Neuronal stem cell (in vitro differentiated cells): ENCODE measurements at regions not wholly inside any gene's neighbourhood (a gene's known extent, or its start where the extent isn't known, plus 50 kb on each side); places are given as distances from the start of the nearest gene placed in this dataset.
A peak's percentile ranks its signal among the peaks of the same experiment; 100 is the strongest.

ENCODE experiments used
- DNase-seq: peaks from one replicate; pipeline ENCODE4 v3.0.0-alpha.2; 2013; ENCODE audit warnings: low spot score
- H2AFZ ChIP-seq: one replicate; pipeline ENCODE4 v1.6.1; 2013; ENCODE audit warnings: mild to moderate bottlenecking, low read length, inconsistent platforms
- H2AK5ac ChIP-seq: 2 replicates; pipeline ENCODE4 v1.6.1; 2013; ENCODE audit warnings: low read depth, mild to moderate bottlenecking, inconsistent platforms, low read length, moderate library complexity, mixed read lengths
- H2BK120ac ChIP-seq: 2 replicates; pipeline ENCODE4 v1.6.1; 2013; ENCODE audit warnings: low read depth, mild to moderate bottlenecking, inconsistent platforms, low read length, moderate library complexity, mixed read lengths
- H2BK12ac ChIP-seq: one replicate; pipeline ENCODE4 v1.6.1; 2013; ENCODE audit warnings: low read length, inconsistent platforms
- H2BK15ac ChIP-seq: 2 replicates; pipeline ENCODE4 v1.6.1; 2013; ENCODE audit warnings: mild to moderate bottlenecking, low read length, inconsistent platforms, mixed read lengths
- H2BK5ac ChIP-seq: one replicate; pipeline ENCODE4 v1.6.1; 2013; ENCODE audit warnings: inconsistent platforms, mild to moderate bottlenecking, low read length, moderate library complexity
- H3K14ac ChIP-seq: one replicate; pipeline ENCODE4 v1.6.1; 2013; ENCODE audit warnings: low read length, inconsistent platforms
- H3K18ac ChIP-seq: 2 replicates; pipeline ENCODE4 v1.6.1; 2013; ENCODE audit warnings: low read length, inconsistent platforms
- H3K23ac ChIP-seq: 2 replicates; pipeline ENCODE4 v1.6.1; 2013; ENCODE audit warnings: low read depth, mild to moderate bottlenecking, mixed read lengths, low read length, inconsistent platforms; ENCODE audit not compliant: poor library complexity
- H3K27ac ChIP-seq: replicated peaks from 3 replicates; pipeline ENCODE4 v1.5.1; 2013; ENCODE audit warnings: low read length, inconsistent platforms
- H3K27me3 ChIP-seq, 3 experiments: 2 replicates each; pipeline ENCODE4 v1.6.1; 2013; ENCODE audit warnings: low read length in 3 of 3, mild to moderate bottlenecking in 2 of 3, inconsistent platforms in 1 of 3, low read depth in 1 of 3, mixed read lengths in 1 of 3, moderate library complexity in 1 of 3; ENCODE audit not compliant: control insufficient read depth in 3 of 3, insufficient read depth in 3 of 3
- H3K36me3 ChIP-seq, 2 donors: replicated peaks in 1 of 2; 2 replicates each; pipeline ENCODE4 v1.6.1; 2013; ENCODE audit warnings: low read length in 2 of 2; ENCODE audit not compliant: control insufficient read depth in 2 of 2, insufficient read depth in 2 of 2
- H3K4ac ChIP-seq: 2 replicates; pipeline ENCODE4 v1.6.1; 2013; ENCODE audit warnings: inconsistent platforms, mild to moderate bottlenecking, low read length, moderate library complexity
- H3K4me1 ChIP-seq, 2 donors: 1 replicate in 1 of 2; 2 replicates in 1 of 2; pipeline ENCODE4 v1.6.1; 2013; ENCODE audit warnings: low read length in 2 of 2, low read depth in 1 of 2; ENCODE audit not compliant: control insufficient read depth in 2 of 2, insufficient read depth in 1 of 2
- H3K4me2 ChIP-seq: one replicate; pipeline ENCODE4 v1.6.1; 2013; ENCODE audit warnings: mild to moderate bottlenecking, low read length, inconsistent platforms; ENCODE audit not compliant: insufficient read depth, poor library complexity, severe bottlenecking
- H3K4me3 ChIP-seq, 2 donors: 2 replicates each; pipeline ENCODE4 v1.5.1; 2013; ENCODE audit warnings: low read length in 2 of 2, mild to moderate bottlenecking in 2 of 2, inconsistent platforms in 1 of 2, moderate library complexity in 1 of 2
- H3K79me1 ChIP-seq: one replicate; pipeline ENCODE4 v1.6.1; 2013; ENCODE audit warnings: low read depth, mild to moderate bottlenecking, inconsistent platforms, low read length, moderate library complexity
- H3K9ac ChIP-seq: one replicate; pipeline ENCODE4 v1.6.1; 2013; ENCODE audit warnings: mild to moderate bottlenecking, low read depth, low read length, inconsistent platforms; ENCODE audit not compliant: poor library complexity
- H3K9me3 ChIP-seq, 2 donors: replicated peaks in 1 of 2; 2 replicates each; pipeline versions ENCODE3 to v1.6.1; 2013; ENCODE audit warnings: low read length in 2 of 2, mild to moderate bottlenecking in 2 of 2, inconsistent platforms in 1 of 2, low read depth in 1 of 2, mixed read lengths in 1 of 2, moderate library complexity in 1 of 2; ENCODE audit not compliant: control insufficient read depth in 2 of 2, insufficient read depth in 1 of 2
- H4K8ac ChIP-seq: one replicate; pipeline ENCODE4 v1.6.1; 2013; ENCODE audit warnings: low read depth, mild to moderate bottlenecking, inconsistent platforms, low read length, moderate library complexity
- H4K91ac ChIP-seq: one replicate; pipeline ENCODE4 v1.6.1; 2013; ENCODE audit warnings: low read length, low read depth, mild to moderate bottlenecking, inconsistent platforms; ENCODE audit not compliant: poor library complexity
- WGBS, 2 donors: extraction: QIAGEN DNeasy Blood & Tissue Kit; methylation state at CpG; one replicate each; pipeline ENCODE4 v1.1.7; 2013; ENCODE audit warnings: missing lambda C conversion rate in 2 of 2, mixed read lengths in 1 of 2; ENCODE audit not compliant: insufficient read length in 2 of 2, insufficient replicate concordance in 1 of 2; ENCODE audit errors: extremely low coverage in 2 of 2; 5-methylcytosine and 5-hydroxymethylcytosine counted together

DNA sequence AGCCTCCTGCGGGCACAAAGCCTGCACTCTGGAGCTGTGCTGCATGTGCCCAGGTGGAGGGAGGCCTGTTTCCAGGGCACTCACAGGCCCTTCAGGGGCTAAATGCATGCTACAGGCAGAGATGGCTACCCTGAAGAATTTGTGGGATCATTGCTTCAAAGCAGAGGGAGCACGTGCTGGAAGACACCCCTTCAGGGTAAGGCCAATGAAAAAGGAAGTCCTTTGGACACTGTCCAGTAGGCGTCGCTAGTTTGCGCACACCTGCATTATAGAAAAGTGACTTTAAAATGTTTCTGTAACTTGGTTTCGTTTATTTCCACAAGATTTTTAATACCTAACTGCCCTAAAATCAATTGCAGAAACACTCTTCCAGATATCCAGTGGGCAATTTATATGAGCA is 325.3 kb downstream of the ZNF516 start:
- no peak for DNase-seq
- H3K4me3 ChIP-seq, result no peak overlapping the region

DNA sequence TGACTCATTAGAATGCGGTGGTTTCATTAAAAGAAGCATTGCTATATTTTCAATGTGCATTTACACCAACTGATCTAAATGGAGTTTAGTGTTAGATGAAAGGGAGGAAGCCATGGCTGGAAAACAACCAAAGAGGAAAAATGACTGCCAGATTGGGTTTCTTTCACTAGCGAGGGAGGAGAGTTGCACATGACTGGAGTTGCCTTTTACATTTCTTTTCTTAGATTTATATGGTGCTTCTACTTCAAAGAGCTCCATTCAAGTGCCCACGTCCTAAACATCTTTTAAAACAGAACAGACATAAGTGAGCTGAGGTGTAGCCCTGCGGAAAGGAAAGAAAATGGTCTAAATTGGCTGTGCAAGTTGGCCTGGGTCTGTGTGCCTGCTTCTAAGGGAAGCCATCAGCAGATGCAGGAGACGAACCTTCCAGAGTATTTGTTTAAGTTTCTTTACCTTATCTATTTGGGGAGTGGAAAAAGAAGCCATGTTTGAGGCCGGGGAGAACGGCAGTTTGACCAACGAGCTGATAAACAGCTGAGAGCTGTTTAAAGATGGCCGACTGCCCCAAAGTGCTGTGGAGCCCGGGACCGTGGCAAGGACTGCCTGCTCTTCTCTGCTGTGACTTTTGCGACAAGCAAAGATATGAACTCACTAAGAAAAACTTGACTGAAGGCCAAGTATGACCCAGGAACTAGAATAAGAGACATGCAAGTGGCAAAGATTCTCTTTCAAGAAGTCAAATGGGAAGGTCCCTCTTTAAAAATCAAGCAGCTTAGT is 327.0 kb downstream of the ZNF516 start:
- DNase-seq, result no peak
- H3K4me3 ChIP-seq, result no peak overlapping the region
- no peak overlapping the region for H3K4me2 ChIP-seq
- H3K23ac ChIP-seq, result no peak overlapping the region
- no peak overlapping the region for H2BK15ac ChIP-seq
- H4K91ac ChIP-seq, result no peak overlapping the region
- H3K14ac ChIP-seq, result no peak overlapping the region
- H3K79me1 ChIP-seq, result no peaks in the 10 kb centered on the region
- no peaks in the 10 kb centered on the region for H3K36me3 ChIP-seq
- no peaks in the 10 kb centered on the region for H3K9me3 ChIP-seq
- H3K9ac ChIP-seq, result no peak overlapping the region
- H2BK120ac ChIP-seq, result no peak overlapping the region
- H3K27ac ChIP-seq, result no peak overlapping the region
- H2BK5ac ChIP-seq, result no peak overlapping the region
- H2AK5ac ChIP-seq, result no peak overlapping the region
- no CpG with 5 or more reads among the region's 12 CpGs for WGBS, 2 donors
- H3K4me1 ChIP-seq, result no peaks in the 10 kb centered on the region
- H3K27me3 ChIP-seq, result no peaks in the 10 kb centered on the region
- no peak overlapping the region for H4K8ac ChIP-seq
- no peak overlapping the region for H2BK12ac ChIP-seq
- H3K4ac ChIP-seq, result no peak overlapping the region
- no peak overlapping the region for H3K18ac ChIP-seq
- peak overlapping the region; percentile 9 for H2AFZ ChIP-seq

More for the DNA sequence above, 325.3 kb downstream of the ZNF516 start:
- Histone ChIP-seq H2BK5ac (no peak overlapping the region), H2BK120ac (no peak overlapping the region), H3K4me2 (no peak overlapping the region), H3K79me1 (no peaks in the 10 kb centered on the region), H2BK12ac (no peak overlapping the region), H3K4ac (no peak overlapping the region), H3K27me3 (no peaks in the 10 kb centered on the region), H2BK15ac (peak overlapping the region; percentile 18), H3K36me3 (no peaks in the 10 kb centered on the region), H3K18ac (peak overlapping the region; percentile 58), H3K9me3 (no peaks in the 10 kb centered on the region), H3K9ac (no peak overlapping the region), H3K27ac (no peak overlapping the region), H3K23ac (no peak overlapping the region), H4K8ac (no peak overlapping the region), H3K4me1 (no peaks in the 10 kb centered on the region), H2AFZ (no peak overlapping the region), H4K91ac (no peak overlapping the region), H2AK5ac (no peak overlapping the region), H3K14ac (no peak overlapping the region)
- WGBS, 2 donors, result no CpG with 5 or more reads among the region's 6 CpGs

DNA sequence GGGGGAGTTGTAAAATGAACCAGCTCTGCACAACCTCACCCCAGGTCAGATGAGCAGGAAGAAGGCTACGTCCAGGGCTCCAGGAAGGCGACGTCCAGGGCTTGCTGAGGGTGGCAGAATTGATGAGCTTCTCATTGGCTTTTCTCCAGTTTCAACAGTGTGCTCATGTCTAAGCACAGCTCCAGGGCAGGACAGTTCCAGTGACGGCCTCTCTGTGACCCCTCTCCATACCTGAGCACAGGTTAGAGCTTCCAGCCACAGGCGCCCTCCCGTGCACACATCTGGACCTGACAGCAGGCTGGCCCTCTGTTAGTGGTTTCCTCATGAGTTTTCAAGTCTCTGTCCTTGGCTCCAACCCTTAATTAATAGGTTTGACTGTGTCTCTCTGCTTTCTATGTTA is 327.6 kb downstream of the ZNF516 start:
- H3K27ac ChIP-seq, result no peak overlapping the region
- no peaks in the 10 kb centered on the region for H3K79me1 ChIP-seq
- H3K9ac ChIP-seq, result no peak overlapping the region
- no peak overlapping the region for H2BK15ac ChIP-seq
- no peaks in the 10 kb centered on the region for H3K27me3 ChIP-seq
- no peak overlapping the region for H3K4ac ChIP-seq
- WGBS, 2 donors, result no CpG with 5 or more reads among the region's 6 CpGs
- H4K8ac ChIP-seq, result no peak overlapping the region
- no peak overlapping the region for H2AFZ ChIP-seq
- no peak overlapping the region for H2BK5ac ChIP-seq
- no peaks in the 10 kb centered on the region for H3K9me3 ChIP-seq
- no peak overlapping the region for H3K4me2 ChIP-seq
- H4K91ac ChIP-seq, result no peak overlapping the region
- no peak overlapping the region for H3K4me3 ChIP-seq
- no peaks in the 10 kb centered on the region for H3K4me1 ChIP-seq
- H2BK12ac ChIP-seq, result no peak overlapping the region
- peak overlapping the region; percentile 52 for H3K18ac ChIP-seq
- H2BK120ac ChIP-seq, result peak overlapping the region; percentile 9
- DNase-seq, result no peak
- H3K14ac ChIP-seq, result no peak overlapping the region
- H3K23ac ChIP-seq, result no peak overlapping the region
- no peak overlapping the region for H2AK5ac ChIP-seq
- no peaks in the 10 kb centered on the region for H3K36me3 ChIP-seq

DNA sequence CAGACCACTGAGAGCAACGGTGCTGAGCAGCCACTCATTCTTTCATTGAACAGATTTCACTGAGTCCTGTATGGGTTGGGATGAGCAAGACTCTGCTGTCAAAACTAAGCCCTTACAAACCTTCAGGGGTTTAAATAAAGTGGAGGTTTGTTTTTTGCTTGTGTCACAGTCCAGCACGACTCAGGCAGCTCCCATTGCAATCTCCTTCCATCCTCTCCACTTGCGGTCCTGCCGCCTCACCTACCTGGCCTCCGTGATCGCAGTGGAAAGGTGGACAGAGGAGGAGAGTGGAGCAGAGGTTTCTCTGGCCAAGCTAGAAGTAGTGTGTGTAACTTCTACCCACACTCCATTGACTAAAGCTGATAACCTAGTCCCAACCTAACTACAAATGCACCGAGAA is 332.2 kb downstream of the ZNF516 start:
- H2AK5ac ChIP-seq, result no peak overlapping the region

More for the DNA sequence above, 332.2 kb downstream of the ZNF516 start:
- Histone ChIP-seq H4K91ac (no peak overlapping the region), H3K9ac (no peak overlapping the region), H3K36me3 (no peaks in the 10 kb centered on the region), H2AFZ (no peak overlapping the region), H2BK120ac (no peak overlapping the region), H3K18ac (no peak overlapping the region), H3K23ac (peak overlapping the region; percentile 28), H3K79me1 (no peaks in the 10 kb centered on the region), H3K4ac (no peak overlapping the region), H3K4me3 (no peak overlapping the region), H3K27ac (no peak overlapping the region), H2BK12ac (no peak overlapping the region), H3K9me3 (no peaks in the 10 kb centered on the region), H2BK5ac (no peak overlapping the region), H3K14ac (peak overlapping the region; percentile 4), H2BK15ac (no peak overlapping the region), H3K4me1 (peaks cover 0 to 1% of the 10 kb centered on the region in 2 donors), H4K8ac (no peak overlapping the region), H3K27me3 (no peaks in the 10 kb centered on the region), H3K4me2 (no peak overlapping the region)
- DNase-seq, result no peak
- WGBS, 2 donors, result no CpG with 5 or more reads among the region's 7 CpGs
